GM18511 (cell line): ENCODE measurements at regions not wholly inside any gene's neighbourhood (a gene's known extent, or its start where the extent isn't known, plus 50 kb on each side); places are given as distances from the start of the nearest gene placed in this dataset.
"Not testable (repeated sequence)": the region's sequence is repeated elsewhere in the genome, so short reads cannot be mapped to it uniquely, and the experiment has no call there.

Experiments used
- ATAC-seq: cut with Tn5 transposase; IDR thresholded peaks from one replicate; pipeline ENCODE4 v1.9.1; 2021; ENCODE audit warnings: mild to moderate bottlenecking, moderate library complexity; ENCODE audit not compliant: unreplicated experiment

- ATAC-seq: no peak
These were observed 258.6 kb upstream of the GRM7 start for GRCh38 chr3:6602329-6602728.

GRCh38 chr3:6605227-6605626 lies 255.7 kb upstream of the GRM7 start:
- ATAC-seq: peak; percentile 50

- no peak for ATAC-seq
These were observed 252.1 kb upstream of the GRM7 start for GRCh38 chr3:6608843-6609242.

GRCh38 chr3:6612034-6612616 lies 248.8 kb upstream of the GRM7 start:
- ATAC-seq: no peak

GRCh38 chr3:6622260-6622659 lies 238.7 kb upstream of the GRM7 start:
- no peak for ATAC-seq

GRCh38 chr3:6622712-6623111 lies 238.2 kb upstream of the GRM7 start:
- no peak for ATAC-seq

- ATAC-seq: no peak
These were observed 229.5 kb upstream of the GRM7 start for GRCh38 chr3:6631376-6631775.

- peak; percentile 52 for ATAC-seq
These were observed 220.0 kb upstream of the GRM7 start for GRCh38 chr3:6640907-6641306.

- peak; percentile 55 for ATAC-seq
These were observed 216.6 kb upstream of the GRM7 start for GRCh38 chr3:6644070-6644929.

GRCh38 chr3:6654670-6655069 lies 206.2 kb upstream of the GRM7 start:
- no peak for ATAC-seq

GRCh38 chr3:6655275-6655674 lies 205.6 kb upstream of the GRM7 start:
- ATAC-seq: no peak

- ATAC-seq: no peak
These were observed 203.3 kb upstream of the GRM7 start for GRCh38 chr3:6657591-6657990.

- no peak for ATAC-seq
These were observed 193.6 kb upstream of the GRM7 start for GRCh38 chr3:6667354-6667753.

- ATAC-seq: no peak
These were observed 189.6 kb upstream of the GRM7 start for GRCh38 chr3:6671363-6671762.

GRCh38 chr3:6679510-6679909 lies 181.4 kb upstream of the GRM7 start:
- peak; percentile 63 for ATAC-seq

GRCh38 chr3:6680119-6680806 lies 180.7 kb upstream of the GRM7 start:
- ATAC-seq: peak; percentile 91

- no peak for ATAC-seq
These were observed 163.6 kb upstream of the GRM7 start for GRCh38 chr3:6697285-6697684.

GRCh38 chr3:6697722-6698121 lies 163.2 kb upstream of the GRM7 start:
- ATAC-seq: peak; percentile 95

GRCh38 chr3:6704817-6705216 lies 156.1 kb upstream of the GRM7 start:
- ATAC-seq: not testable (repeated sequence)

- no peak for ATAC-seq
These were observed 154.1 kb upstream of the GRM7 start for GRCh38 chr3:6706777-6707176.

GRCh38 chr3:6709178-6709577 lies 151.7 kb upstream of the GRM7 start:
- no peak for ATAC-seq

- no peak for ATAC-seq
These were observed 146.0 kb upstream of the GRM7 start for GRCh38 chr3:6714962-6715361.
